Esophagus muscularis mucosa (tissue), 3 donors: ENCODE measurements at regions not wholly inside any gene's neighbourhood (a gene's known extent, or its start where the extent isn't known, plus 50 kb on each side); places are given as distances from the start of the nearest gene placed in this dataset.

ENCODE experiments used
- CTCF ChIP-seq, 3 experiments: fragments of 200-600 bp in 2 of 3; fragments of 450-650 bp in 1 of 3; sonication (generic) in 2 of 3; IDR thresholded peaks; one replicate each; pipeline ENCODE4 v1.5.1; 2017 to 2019; ENCODE audit warnings: antibody characterized with exemption in 3 of 3, mild to moderate bottlenecking in 2 of 3, moderate library complexity in 1 of 3
- POLR2A ChIP-seq: fragments of 450-650 bp; IDR thresholded peaks from one replicate; pipeline ENCODE4 v1.6.1; 2017; ENCODE audit warnings: antibody characterized with exemption, moderate library complexity, mild to moderate bottlenecking, low read depth

GRCh38 chr10:4170181-4170580 is 385.2 kb upstream of the KLF6 start:
- TF ChIP-seq POLR2A (no peak), CTCF (IDR thresholded peaks at IDR 0.05) (no peak)
